Posterior vena cava (tissue), 2 donors: ENCODE measurements at regions not wholly inside any gene's neighbourhood (a gene's known extent, or its start where the extent isn't known, plus 50 kb on each side); places are given as distances from the start of the nearest gene placed in this dataset.
"Not testable (repeated sequence)": the region's sequence is repeated elsewhere in the genome, so short reads cannot be mapped to it uniquely, and the experiment has no call there.

ENCODE experiments used
- DNase-seq: peaks from one replicate; pipeline ENCODE4 v3.0.0-alpha.2; 2020; ENCODE audit warnings: low spot score
- intact Hi-C, 2 donors: fragments of 100-400 bp; cut with DNase I; formaldehyde crosslinking; loops; one replicate each; pipeline versions ENCODE4 v1.14.1 to v1.14.2; 2022 to 2023
- donor health status: DM: yes; HTN: yes; CAD: no.
- donor health status: DM: yes; HTN: yes; CAD: no.

DNA sequence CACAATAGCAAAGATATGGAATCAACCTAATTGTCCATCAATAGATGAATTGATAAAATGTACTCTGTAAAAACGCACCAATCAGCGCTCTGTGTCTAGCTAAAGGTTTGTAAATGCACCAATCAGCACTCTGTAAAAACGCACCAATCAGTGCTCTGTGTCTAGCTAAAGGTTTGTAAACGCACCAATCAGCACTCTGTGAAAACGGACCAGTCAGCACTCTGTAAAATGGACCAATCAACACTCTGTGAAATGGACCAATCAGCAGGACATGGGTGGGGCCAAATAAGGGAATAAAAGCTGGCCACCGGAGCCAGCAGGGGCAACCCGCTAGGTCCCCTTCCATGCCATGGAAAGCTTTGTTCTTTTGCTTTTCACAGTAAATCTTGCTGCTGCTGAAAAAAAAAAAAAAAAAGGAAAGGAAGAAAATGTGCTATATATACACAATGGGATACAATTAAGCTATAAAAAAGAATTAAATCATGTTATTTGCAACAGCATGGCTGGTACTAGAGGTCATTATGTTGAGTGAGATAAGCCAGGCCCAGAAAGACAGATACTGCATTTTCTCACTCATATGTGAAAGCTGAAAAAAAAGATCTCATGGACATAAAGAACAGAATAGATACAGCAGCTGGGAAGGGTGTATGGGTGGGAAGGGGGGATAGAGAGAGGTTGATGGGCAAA, 189.1 kb upstream of the JADE1 start:
- intact Hi-C loops, DNase-seq: not testable (repeated sequence)

DNA sequence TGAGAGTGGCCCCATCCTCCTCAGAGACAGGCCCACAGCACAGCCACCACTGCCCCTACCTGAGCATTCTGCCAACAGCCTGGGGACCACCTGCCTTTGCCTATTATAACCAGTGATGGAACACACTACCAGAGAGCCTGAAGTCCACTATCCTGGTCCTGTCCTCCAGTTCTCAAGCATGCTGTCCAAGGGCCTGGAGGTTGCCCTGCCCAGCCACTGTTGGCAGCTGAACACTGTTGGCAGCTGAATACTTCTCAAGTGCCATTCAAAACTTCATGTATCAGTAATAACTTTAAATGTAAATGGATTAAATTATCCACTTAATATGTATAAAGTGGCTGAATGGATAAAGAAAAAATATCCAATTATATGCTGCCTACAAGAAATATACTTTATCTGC, 194.3 kb upstream of the JADE1 start:
- intact Hi-C loops, result no loop called here
- DNase-seq, result no peak

DNA sequence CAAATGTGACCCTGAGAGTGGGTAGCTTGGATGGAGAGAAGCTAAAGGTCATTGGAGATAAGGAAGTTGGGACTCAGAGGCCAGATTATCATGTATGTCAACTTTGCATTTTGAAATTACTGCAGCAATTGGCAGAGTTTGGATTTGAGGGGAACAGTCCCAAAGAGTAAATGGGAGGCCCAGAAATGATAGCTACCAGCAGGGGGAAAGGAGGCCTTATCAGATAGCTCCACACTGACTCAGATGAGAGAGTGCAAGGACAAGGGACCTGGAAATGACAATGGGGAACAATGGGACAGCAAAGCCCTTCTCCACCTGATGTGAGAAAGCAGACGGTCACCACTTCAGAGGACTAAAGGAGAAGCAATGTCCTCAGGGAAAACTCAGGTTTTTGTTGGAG, 201.5 kb upstream of the JADE1 start:
- intact Hi-C loops, result loop anchor here in 1 of 2 donors (10.0 kb wide), 1 partner anchor 1477 kb away; no protein-coding TSS in a partner anchor
- no peak for DNase-seq

DNA sequence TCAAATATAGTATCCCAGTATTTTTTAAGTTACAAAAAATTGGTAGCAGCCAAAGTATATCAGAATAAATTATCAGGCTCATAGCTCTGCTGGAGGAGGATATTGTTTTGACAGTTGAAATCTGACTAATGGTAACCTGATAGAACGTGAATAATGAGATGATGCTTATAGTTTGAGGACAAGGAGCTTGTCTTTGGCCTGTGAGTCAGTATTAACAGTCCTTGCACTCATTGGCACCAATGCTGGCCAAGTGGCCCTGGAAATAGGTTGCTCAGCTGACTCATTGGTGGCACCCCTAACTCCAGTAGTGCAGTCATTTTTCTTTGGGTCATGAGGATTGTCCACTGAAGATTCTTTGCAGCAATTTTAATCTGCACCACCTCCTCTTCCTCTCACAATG, 203.3 kb upstream of the JADE1 start:
- intact Hi-C loops, result loop anchor here in 1 of 2 donors (10.0 kb wide), 1 partner anchor 1479 kb away; no protein-coding TSS in a partner anchor

DNA sequence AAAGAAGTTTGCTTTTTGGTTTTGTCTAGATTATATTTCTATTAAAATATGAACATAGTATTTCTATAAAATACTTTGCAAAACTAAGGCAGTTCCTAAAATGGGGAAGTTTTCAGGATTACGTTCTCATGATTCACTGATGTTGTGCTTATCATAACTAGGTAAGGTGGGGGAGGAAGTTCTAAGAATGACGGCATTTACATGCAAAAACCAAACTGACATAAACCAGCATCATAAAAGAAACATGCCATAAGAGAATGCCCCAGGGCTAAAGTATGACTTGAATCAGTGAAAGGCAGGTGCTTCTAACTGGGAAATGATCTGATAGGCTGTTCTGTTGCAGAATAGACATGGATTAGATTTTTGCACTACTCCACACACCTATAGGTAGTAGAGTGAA, 204.7 kb upstream of the JADE1 start:
- intact Hi-C loops, result loop anchor here in 1 of 2 donors (10.0 kb wide), 1 partner anchor 1480 kb away; no protein-coding TSS in a partner anchor
- no peak for DNase-seq

More for the DNA sequence above, 203.3 kb upstream of the JADE1 start:
- DNase-seq, result no peak

DNA sequence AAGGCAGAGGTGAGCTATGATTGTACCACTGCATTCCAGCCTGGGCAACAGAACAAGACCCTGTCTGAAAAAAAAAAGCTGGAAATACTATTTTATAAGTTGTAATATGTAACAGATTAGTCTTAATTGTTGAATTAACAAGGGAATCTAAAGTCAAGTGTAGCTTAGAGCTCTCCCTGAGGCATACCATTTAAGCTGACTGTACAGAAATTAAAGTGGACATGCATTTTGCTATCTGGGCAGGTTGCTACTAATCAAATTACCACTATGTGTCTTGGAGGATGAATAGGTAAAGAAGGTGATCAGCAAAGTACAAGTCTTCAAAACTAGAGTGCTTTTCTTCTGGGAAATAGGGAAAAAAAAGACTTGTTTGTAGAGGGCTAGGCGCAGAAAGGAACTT, 205.3 kb upstream of the JADE1 start:
- intact Hi-C loops, result loop anchor here in 1 of 2 donors (10.0 kb wide), 1 partner anchor 1481 kb away; no protein-coding TSS in a partner anchor
- DNase-seq, result no peak

DNA sequence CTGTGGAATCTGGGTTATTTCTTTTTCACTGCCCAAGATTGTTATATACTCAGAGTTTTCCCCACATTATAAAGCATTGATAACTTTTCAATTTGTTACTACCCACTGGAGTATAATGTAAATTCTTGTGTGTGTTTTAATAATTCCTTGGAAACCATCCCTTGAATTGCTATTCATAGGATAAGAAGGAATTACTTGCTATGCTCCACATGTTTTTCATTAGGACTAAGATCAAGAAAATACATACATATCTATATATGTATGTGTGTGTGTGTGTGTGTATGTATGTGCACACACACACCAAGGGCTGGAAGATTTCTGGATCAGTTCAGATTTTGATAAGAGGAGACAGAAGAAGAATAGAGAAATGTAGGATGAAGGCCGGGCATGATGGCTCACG, 206.4 kb upstream of the JADE1 start:
- no peak for DNase-seq
- intact Hi-C loops, result loop anchor here in 1 of 2 donors (10.0 kb wide), 1 partner anchor 1482 kb away; no protein-coding TSS in a partner anchor

DNA sequence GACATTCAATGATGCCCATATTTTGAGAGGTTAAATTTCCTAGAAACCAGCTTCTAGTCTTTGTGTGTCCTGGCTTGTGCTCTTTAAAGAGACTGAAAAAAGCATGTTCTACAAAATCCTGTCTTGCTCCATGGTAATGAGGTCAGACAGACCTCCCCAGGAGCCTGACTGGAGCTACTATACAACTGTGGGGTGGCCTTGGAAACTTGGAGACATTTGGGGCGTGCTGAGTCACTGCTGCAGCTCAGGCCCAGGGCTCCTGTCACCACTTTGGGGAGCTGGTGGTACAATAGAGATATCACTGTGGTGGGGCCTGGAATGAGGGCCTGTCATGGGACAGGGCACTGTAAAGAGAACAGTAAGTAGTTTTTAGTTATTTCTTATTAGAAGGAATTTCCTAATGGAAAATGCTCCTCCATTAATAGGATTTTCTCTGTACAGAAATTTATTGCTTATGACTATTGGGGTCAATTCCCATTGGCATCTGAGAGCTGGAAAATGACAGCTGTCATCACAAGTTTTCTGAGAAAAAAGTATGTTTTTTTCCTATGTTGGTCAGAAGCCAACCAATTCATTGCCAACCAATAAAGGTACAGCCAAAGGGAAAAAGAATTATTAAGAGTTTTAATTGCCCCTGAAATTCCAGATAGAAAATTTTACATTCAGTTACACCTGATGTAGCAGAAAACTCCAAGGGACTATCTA, 207.4 kb upstream of the JADE1 start:
- intact Hi-C loops, result loop anchor here in 1 of 2 donors (10.0 kb wide), 1 partner anchor 1483 kb away; no protein-coding TSS in a partner anchor
- no peak for DNase-seq

DNA sequence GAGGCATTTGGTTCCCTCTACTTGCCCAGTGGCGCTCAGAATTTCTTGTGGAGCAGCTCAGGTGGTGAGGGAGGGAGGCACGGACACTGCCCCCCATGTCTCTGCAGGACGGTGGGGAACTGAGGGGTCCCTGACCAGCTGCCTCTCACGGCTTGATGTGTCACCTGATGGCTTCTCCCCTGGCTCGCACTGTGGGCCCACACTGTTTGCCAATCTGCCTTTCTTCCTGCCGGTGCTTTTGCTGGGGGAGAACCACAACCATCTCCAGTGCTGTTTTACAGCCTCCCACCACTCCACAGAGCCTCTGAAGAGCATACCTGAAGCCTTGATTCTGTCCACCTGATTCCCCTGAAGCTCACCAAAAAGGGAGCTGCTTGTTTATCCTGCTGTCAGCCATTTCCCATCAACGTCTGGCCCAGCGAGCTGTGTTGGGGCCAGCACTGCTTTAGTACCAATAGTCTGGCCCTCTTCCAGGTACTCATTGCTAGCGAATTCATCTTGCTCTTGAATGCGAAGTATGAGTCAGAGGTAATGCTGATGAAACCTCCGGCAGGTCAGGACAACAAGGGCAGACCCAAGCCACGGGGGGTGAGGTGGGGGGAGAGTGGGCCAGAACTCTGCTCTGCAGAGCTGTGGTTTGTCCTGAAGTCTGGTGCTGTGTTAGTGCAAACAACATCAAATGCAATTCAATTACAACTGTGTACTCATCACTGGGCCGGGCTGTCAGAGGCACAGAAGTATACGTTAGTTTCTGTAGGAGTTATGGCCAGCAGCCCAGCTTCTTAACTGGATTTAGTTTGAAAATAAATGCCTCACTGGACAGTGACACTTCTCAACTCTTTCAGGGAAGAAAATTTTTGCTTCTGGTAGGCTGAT, 208.3 kb upstream of the JADE1 start:
- intact Hi-C loops, result loop anchor here in 1 of 2 donors (10.0 kb wide), 1 partner anchor 1484 kb away; no protein-coding TSS in a partner anchor
- no peak for DNase-seq

DNA sequence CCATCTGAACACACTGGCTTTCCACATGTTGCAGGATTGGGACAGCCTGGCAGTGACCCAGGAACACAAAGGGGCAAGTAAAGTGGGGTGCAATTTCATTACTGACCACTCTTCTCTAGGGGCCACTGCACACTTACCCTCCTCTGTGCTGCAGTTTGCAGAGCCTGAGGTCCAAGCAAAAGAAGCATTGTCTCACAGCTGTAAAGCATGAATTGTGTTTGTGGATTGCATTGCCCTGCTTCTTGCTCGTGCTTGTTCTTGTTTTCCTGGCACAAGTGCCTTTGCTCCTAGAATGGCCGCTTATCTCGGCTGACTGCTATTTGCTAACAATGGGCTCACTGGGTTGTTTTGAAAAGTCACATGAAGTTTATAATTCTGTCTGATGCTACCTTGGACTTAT, 209.1 kb upstream of the JADE1 start:
- intact Hi-C loops, result loop anchor here in 1 of 2 donors (10.0 kb wide), 1 partner anchor 1484 kb away; no protein-coding TSS in a partner anchor
- DNase-seq, result no peak

DNA sequence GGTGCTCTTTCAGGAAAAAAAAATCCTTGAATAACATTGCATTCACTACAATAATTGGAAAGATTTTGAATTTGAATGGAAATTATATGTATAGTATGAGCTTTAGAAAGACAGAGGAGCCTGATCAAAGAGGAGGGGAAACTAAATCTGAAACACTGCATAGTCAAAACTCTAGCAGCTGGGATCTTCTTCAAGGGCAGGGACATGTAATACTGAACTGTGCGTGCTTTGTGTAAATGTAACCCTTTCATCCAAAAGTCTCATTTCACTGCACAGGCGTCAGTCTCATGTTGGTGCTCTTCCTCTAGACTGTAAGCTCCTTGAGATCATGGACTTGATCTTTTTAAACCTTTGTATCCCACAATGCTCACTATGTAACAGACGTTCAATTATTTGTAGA, 212.0 kb upstream of the JADE1 start:
- no peak for DNase-seq
- intact Hi-C loops, result no loop called here

DNA sequence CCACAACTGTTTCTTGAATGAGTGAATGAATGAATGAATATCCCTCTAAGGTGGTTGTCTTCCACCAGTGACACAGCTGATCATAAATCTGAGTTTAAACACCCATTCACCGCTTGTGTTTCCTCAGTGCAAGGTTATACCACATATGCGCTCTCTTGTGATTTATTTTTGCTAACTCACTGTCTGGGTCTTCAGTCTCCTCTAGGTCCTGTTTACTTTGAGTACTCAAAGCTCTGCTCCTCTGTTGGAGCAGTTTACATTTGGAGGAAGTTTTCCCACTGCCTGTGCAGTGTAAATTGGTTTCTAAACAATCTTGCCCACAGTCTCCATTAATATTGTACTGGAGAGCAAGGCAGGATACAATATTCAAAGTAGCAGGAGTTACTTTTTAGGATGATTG, 212.6 kb upstream of the JADE1 start:
- DNase-seq, result no peak
- intact Hi-C loops, result no loop called here

DNA sequence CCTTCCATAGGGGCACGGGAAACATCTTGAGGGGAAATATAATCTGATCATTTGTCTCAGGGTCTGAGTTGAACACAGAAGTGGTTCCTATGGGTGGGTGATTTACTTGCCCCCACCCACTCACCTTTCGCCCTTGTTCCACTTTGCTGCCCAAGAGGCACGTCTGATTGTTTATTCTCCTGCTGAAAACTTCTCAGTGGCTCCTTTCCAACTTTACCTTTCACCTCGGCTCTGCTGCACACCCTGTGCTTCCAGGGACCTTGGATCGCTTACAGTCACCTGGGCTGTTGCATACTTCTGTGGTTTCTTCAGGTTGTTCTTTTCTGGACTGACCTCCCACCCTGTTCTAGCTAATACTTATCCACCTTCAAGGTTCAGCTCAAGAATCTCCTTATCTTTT, 213.4 kb upstream of the JADE1 start:
- intact Hi-C loops, result no loop called here
- DNase-seq, result no peak

DNA sequence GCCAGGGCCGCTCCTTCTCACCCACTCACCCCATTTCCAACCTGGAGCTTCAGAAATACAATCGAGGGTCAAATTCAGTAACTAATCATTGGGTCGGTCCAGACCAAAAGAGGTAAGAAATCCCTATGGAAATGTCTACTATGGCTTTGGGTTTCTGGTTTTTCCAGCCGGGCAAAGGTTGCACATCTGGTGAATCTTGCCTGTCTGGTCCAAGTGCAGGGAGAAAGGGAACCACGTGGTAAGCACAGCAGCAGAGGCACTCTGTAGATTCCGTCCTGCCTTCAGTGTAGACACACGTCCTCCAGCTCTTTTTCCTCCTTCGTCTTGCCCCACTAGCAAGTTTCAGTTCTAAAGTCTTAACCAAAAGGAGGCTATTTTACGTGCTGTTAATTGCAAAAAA, 218.0 kb upstream of the JADE1 start:
- DNase-seq, result no peak
- intact Hi-C loops, result no loop called here

DNA sequence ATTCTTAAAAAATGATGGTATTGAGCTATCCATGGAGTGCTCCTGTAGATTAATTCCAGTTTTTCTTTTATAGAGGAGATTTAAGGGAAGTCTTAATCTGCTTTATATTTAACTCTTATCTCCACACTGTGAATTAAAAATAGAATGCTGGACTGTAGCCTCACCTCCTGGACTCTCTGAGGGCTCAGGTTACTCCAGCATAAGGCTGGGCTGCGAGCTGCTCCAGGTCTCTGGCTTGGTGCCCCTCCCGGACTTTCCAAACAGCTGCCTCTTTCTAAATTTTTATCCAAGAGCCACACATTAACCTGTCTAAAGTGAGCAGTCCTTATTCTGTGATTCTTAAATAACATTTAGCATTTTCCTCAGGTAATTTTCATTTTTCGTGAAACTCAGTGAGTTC, 218.7 kb upstream of the JADE1 start:
- no peak for DNase-seq
- intact Hi-C loops, result no loop called here

DNA sequence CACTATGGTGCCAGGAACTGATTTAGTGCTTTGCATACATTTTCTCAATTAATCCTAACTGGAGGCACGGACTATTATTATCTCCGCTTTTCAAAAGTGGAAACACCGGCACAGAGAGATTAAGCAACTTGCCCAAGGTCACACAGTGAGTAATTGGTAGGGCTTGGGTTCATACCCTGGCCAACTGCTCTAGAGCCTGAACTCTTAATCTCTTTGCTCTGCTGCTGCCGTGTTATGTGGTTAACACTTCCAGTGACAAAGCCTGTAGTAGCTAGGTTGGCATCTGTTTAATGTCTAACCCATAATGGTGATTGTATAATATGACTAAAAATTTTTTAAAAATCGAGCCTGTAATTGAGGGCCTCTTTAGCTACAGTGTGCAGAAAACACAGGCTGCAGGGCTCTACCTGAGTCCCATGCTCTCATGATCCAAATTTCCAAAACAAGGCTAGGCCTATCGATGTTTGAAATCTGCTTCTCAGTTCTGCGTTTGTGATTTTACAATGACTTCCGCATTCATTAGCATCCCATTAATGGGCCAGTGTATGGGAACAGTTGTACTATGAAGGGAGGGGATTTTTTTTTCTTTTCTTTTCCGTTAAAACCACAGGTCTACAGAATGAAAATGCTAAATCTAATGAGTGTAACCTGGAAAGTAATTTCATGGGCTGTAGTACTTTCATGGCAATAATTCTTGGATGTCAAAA, 219.3 kb upstream of the JADE1 start:
- intact Hi-C loops, result no loop called here
- no peak for DNase-seq

DNA sequence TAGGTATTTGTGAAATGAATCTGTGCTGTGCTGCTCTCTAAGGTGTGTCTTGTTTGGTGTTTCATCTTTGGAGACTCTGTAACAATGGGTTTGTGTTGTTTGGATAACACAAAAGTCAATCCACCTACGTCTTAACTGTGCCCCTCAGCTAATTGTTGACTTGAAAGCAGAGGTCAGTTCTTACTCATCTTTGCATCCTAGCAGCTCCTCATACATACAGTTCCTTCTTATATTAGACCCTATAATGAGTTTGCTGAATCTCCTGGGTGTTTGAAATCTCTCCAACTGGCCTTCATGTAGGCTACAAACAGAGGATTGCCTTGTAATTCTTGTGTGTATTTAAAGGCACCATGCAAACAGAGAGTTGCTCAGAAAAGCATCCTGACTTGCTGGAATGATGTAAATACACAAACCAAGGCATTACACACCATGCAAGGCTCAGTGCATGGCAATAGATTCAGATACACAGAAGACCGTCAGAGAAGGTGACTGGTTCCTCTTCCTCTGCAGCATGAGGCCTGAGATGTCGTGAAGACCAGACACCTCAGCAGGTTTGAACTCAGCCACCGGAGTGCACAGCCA, 220.0 kb upstream of the JADE1 start:
- intact Hi-C loops, result no loop called here
- DNase-seq, result no peak

DNA sequence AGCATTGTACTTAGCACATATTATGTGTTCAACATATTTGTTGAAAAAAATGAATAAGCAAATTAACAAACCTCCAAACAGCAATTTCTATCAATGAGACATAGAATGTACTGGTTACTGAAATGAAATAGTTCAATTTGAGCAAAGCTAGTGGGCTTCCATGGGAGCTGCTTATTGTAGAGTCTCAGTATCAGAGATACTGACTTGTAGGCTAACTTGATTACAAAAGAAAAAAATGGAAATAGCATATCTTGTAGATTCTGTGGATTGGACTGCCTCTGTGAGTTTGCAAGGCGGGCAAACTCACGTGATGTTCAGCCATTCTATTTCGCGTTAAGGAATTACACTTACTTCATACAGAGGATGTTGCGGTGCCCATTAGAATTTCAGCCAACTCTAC, 222.1 kb upstream of the JADE1 start:
- intact Hi-C loops, result no loop called here
- DNase-seq, result no peak
